CD4-positive, alpha-beta memory T cell (primary cell): ENCODE measurements at regions not wholly inside any gene's neighbourhood (a gene's known extent, or its start where the extent isn't known, plus 50 kb on each side); places are given as distances from the start of the nearest gene placed in this dataset.
"Not testable (repeated sequence)": the region's sequence is repeated elsewhere in the genome, so short reads cannot be mapped to it uniquely, and the experiment has no call there.

ENCODE experiments used
- CTCF ChIA-PET: fragments of 350-600 bp; sonication (Branson Sonifier 250); formaldehyde crosslinking; loops from one replicate; lab custom pipeline; 2021; ENCODE audit warnings: inconsistent platforms; ENCODE audit not compliant: partially characterized antibody; lab: Charles Lee
- POLR2A ChIA-PET: fragments of 350-600 bp; sonication (Branson Sonifier 250); formaldehyde crosslinking; loops from one replicate; lab custom pipeline; 2021; ENCODE audit not compliant: partially characterized antibody; lab: Charles Lee
- DNase-seq, 5 donors: peaks; one replicate each; pipeline versions ENCODE4 v3.0.0 to v3.0.0-alpha.2; 2020 to 2022; ENCODE audit warnings: mixed read lengths in 1 of 5
- H3K27ac ChIP-seq: one replicate; pipeline ENCODE4 v1.7.0; 2013; ENCODE audit warnings: low read depth, low read length
- H3K27me3 ChIP-seq: 2 replicates; pipeline ENCODE4 v1.7.0; 2013; ENCODE audit warnings: mild to moderate bottlenecking, low read length, moderate library complexity; ENCODE audit not compliant: insufficient read depth
- H3K36me3 ChIP-seq: 2 replicates; pipeline ENCODE4 v1.7.0; 2013; ENCODE audit warnings: mild to moderate bottlenecking, low read length, moderate library complexity; ENCODE audit not compliant: insufficient read depth
- H3K4me1 ChIP-seq: 2 replicates; pipeline ENCODE4 v1.7.0; 2013; ENCODE audit warnings: mild to moderate bottlenecking, low read length, moderate library complexity; ENCODE audit not compliant: insufficient read depth
- H3K4me3 ChIP-seq, 2 donors: one replicate each; pipeline ENCODE4 v1.7.0; 2013; ENCODE audit warnings: low read length in 2 of 2, mild to moderate bottlenecking in 1 of 2
- H3K9me3 ChIP-seq, 2 donors: one replicate each; pipeline ENCODE4 v1.7.0; 2013; ENCODE audit warnings: low read length in 2 of 2, control low read depth in 1 of 2; ENCODE audit not compliant: control insufficient read depth in 1 of 2
- H3K27ac Mint-ChIP-seq, 7 donors: one replicate each; pipeline ENCODE4 v1.8.0; 2020 to 2021; ENCODE audit warnings: mixed read lengths in 7 of 7, mild to moderate bottlenecking in 6 of 7, inconsistent platforms in 3 of 7, moderate library complexity in 3 of 7
- H3K27me3 Mint-ChIP-seq, 2 donors: one replicate each; pipeline ENCODE4 v1.8.0; 2020 to 2021; ENCODE audit warnings: mixed read lengths in 2 of 2
- H3K36me3 Mint-ChIP-seq, 2 donors: one replicate each; pipeline ENCODE4 v1.8.0; 2020 to 2021; ENCODE audit warnings: mixed read lengths in 2 of 2, inconsistent platforms in 1 of 2, mild to moderate bottlenecking in 1 of 2
- H3K4me1 Mint-ChIP-seq, 4 donors: one replicate each; pipeline ENCODE4 v1.8.0; 2020 to 2021; ENCODE audit warnings: mixed read lengths in 4 of 4, mild to moderate bottlenecking in 1 of 4
- H3K4me3 Mint-ChIP-seq, 8 donors: one replicate each; pipeline ENCODE4 v1.8.0; 2020 to 2021; ENCODE audit warnings: mixed read lengths in 8 of 8, mild to moderate bottlenecking in 7 of 8, moderate library complexity in 6 of 8, inconsistent platforms in 3 of 8
- H3K9me3 Mint-ChIP-seq, 8 donors: one replicate each; pipeline ENCODE4 v1.8.0; 2020 to 2021; ENCODE audit warnings: mixed read lengths in 8 of 8, mild to moderate bottlenecking in 5 of 8, inconsistent platforms in 3 of 8, moderate library complexity in 1 of 8
- intact Hi-C: fragments of 100-400 bp; cut with micrococcal nuclease; formaldehyde crosslinking; loops from one replicate; pipeline ENCODE4 v1.15.1; 2023

GRCh38 chr21:33968080-33968994 is 52.7 kb upstream of the ATP5PO start:
- ChIA-PET CTCF (interaction anchor here (0.9 to 1.4 kb wide), 5 partner anchors 9 to 45 kb away, joined by 3 to 5 read pairs (median 4); no protein-coding TSS in a partner anchor), POLR2A (interaction anchor here (0.9 to 15.3 kb wide), 4 partner anchors 9 to 17 kb away, joined by 3 to 230 read pairs (median 4); no protein-coding TSS in a partner anchor)
- Mint-ChIP-seq H3K27ac (peak overlapping the region in 6 of 7 donors; percentile 42 to 82 (median 68)), H3K4me1 (peaks cover 10 to 31% (median 23%) of the 10 kb centered on the region in 4 donors), H3K4me3 (peak overlapping the region in 1 of 8 donors; percentile 13), H3K36me3 (peaks cover 35 to 51% of the 10 kb centered on the region in 2 donors), H3K27me3 (no peaks in the 10 kb centered on the region), H3K9me3 (no peaks in the 10 kb centered on the region)
- Histone ChIP-seq H3K4me1 (no peaks in the 10 kb centered on the region), H3K9me3 (no peaks in the 10 kb centered on the region), H3K36me3 (peaks cover 9% of the 10 kb centered on the region), H3K27me3 (no peaks in the 10 kb centered on the region), H3K4me3 (no peak overlapping the region), H3K27ac (no peak overlapping the region)
- intact Hi-C loops = no loop called here
- peak in 1 of 5 donors; percentile 17 for DNase-seq

GRCh38 chr21:33967086-33967571 is 51.5 kb upstream of the ATP5PO start:
- peaks cover 15% of the 10 kb centered on the region for H3K36me3 ChIP-seq
- Mint-ChIP-seq H3K9me3 (no peaks in the 10 kb centered on the region), H3K4me1 (peaks cover 16 to 43% (median 29%) of the 10 kb centered on the region in 4 donors), H3K27me3 (no peaks in the 10 kb centered on the region), H3K4me3 (no peak overlapping the region), H3K36me3 (peaks cover 46 to 63% of the 10 kb centered on the region in 2 donors), H3K27ac (peak overlapping the region in 4 of 7 donors; percentile 20 to 74 (median 46))
- no peak overlapping the region for H3K4me3 ChIP-seq
- H3K27ac ChIP-seq = no peak overlapping the region
- no peak for DNase-seq
- no peaks in the 10 kb centered on the region for H3K4me1 ChIP-seq
- no peaks in the 10 kb centered on the region for H3K9me3 ChIP-seq
- intact Hi-C loops = no loop called here
- H3K27me3 ChIP-seq = no peaks in the 10 kb centered on the region
- POLR2A ChIA-PET = interaction anchor here (0.6 to 15.3 kb wide), 3 partner anchors 9 to 136 kb away, joined by 4 to 230 read pairs (median 7); no protein-coding TSS in a partner anchor
- CTCF ChIA-PET = interaction anchor here (2.0 kb wide), 1 partner anchor 380 kb away, joined by 10 read pairs; no protein-coding TSS in a partner anchor

GRCh38 chr21:33966324-33966949 is 50.8 kb upstream of the ATP5PO start:
- POLR2A ChIA-PET = interaction anchor here (1.2 to 1.3 kb wide), 2 partner anchors 10 to 17 kb away, joined by 7 read pairs; no protein-coding TSS in a partner anchor
- Mint-ChIP-seq H3K27me3 (no peaks in the 10 kb centered on the region), H3K27ac (peak overlapping the region in 1 of 7 donors; percentile 41), H3K4me1 (peaks cover 12 to 42% (median 24%) of the 10 kb centered on the region in 4 donors), H3K9me3 (peaks cover 0 to 2% (median 0%) of the 10 kb centered on the region in 8 donors), H3K4me3 (no peak overlapping the region), H3K36me3 (peaks cover 47 to 64% of the 10 kb centered on the region in 2 donors)
- no peak overlapping the region for H3K4me3 ChIP-seq
- CTCF ChIA-PET = interaction anchor here (1.0 to 2.0 kb wide), 3 partner anchors 11 to 381 kb away, joined by 3 to 10 read pairs (median 3); no protein-coding TSS in a partner anchor
- peaks cover 18% of the 10 kb centered on the region for H3K36me3 ChIP-seq
- intact Hi-C loops = no loop called here
- DNase-seq = no peak
- H3K27me3 ChIP-seq = no peaks in the 10 kb centered on the region
- no peaks in the 10 kb centered on the region for H3K4me1 ChIP-seq
- no peaks in the 10 kb centered on the region for H3K9me3 ChIP-seq
- no peak overlapping the region for H3K27ac ChIP-seq

- H3K27me3 ChIP-seq, DNase-seq, H3K4me3 ChIP-seq, H3K9me3 ChIP-seq, intact Hi-C loops, H3K27ac Mint-ChIP-seq, H3K4me3 Mint-ChIP-seq, H3K27me3 Mint-ChIP-seq, H3K4me1 ChIP-seq, H3K27ac ChIP-seq, H3K9me3 Mint-ChIP-seq: not testable (repeated sequence)
- peaks cover 47 to 65% of the 10 kb centered on the region in 2 donors for H3K36me3 Mint-ChIP-seq
- peaks cover 13 to 42% (median 23%) of the 10 kb centered on the region in 4 donors for H3K4me1 Mint-ChIP-seq
- ChIA-PET POLR2A (interaction anchor here (1.2 kb wide), 1 partner anchor 17 kb away, joined by 7 read pairs; no protein-coding TSS in a partner anchor), CTCF (interaction anchor here (1.0 to 2.0 kb wide), 3 partner anchors 11 to 382 kb away, joined by 3 to 10 read pairs (median 3); no protein-coding TSS in a partner anchor)
- peaks cover 14% of the 10 kb centered on the region for H3K36me3 ChIP-seq
Measured at GRCh38 chr21:33965662-33966061, 50.1 kb upstream of the ATP5PO start.
